ENCODE measurements at regions not wholly inside any gene's neighbourhood (a gene's known extent, or its start where the extent isn't known, plus 50 kb on each side); places are given as distances from the start of the nearest gene placed in this dataset.

DNA sequence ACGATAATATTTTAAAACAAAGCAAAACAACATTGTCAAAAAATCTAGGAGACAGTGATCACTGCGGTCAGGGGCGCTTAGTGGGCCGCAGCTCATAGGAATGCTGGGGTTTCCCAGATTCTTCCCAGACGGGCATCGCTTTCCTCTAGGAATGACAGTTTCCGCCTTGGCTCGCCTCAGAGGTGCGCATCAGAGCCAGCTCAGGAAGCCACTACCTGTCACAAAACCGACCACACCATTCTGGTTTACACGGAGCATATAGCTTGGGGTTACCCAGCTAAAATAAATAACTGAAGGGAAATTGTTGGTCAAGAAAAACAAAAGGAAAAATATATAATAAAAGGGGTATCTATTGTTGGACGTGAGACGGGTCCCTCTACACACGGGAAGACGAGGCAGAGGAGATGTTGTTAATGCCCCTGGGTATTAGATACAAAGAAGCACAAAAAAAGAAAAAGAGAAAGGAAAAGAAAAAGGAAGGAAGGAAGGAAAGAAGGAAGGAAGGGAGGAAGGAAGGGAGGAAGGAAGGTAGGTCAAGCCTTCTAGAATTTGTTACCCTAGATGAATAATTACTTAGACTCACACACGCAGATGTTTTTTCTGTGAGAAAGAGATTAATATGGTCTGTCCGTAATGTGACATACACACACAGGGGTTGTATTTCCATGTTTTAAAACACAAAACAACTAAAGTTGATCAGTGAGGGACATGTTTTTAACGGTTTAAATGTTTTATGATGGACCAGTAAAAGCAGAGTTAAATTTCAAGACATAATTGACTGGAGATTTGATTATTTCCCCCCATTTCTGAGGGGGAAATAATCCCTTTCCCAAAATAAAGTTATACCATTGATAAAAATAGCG is 292.4 kb upstream of the NFE2L3 start:
- TF ChIP-seq Cebpa-rat (IDR thresholded peaks at IDR 0.05): no peak

DNA sequence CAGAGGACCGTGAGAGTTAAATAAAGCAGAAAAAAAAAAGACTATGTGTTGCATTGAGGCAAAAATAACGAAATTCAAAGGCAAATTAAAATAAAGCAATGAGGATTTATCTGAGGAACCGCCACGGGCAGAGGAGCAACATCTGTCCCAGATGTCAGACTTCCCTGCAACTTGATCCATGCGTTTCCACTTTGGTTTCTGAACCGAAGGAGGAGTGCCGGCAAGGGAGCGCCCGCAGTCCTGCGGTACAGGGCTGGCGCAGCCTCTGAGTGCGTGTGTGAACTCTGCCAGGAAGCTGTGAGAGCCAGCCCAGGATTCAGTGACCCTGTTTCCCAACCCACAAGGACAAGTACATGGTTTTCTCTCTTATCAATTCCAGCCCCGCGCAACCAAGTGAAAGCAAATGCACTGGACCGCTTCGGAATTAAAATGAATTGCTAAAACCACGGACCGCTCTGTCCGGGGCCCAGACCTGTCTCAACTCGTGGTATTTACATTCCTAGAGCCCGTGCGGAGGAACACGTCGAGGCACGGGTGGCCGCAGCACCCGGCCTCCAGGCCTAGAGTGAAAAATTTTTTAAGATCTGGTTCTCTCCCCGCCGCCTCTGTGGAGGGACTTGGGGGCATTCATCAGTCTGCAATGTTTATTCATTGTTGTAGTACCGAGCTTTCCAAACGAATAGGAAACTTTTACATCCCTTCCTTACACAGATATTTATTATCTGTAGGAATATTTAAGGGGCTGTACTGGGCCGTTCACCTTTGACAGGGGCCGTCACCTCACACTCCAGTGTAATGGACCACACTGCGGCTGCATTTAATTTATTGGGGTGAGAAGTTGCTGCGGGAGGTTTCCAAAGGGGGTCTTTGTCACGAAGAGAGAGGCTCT is 291.5 kb upstream of the NFE2L3 start:
- H3K27me3 ChIP-seq: peaks cover 98 to 100% (median 100%) of the 10 kb centered on the region in 11 experiments
- no peak for TF ChIP-seq Cebpa-rat (IDR thresholded peaks at IDR 0.05)
- peaks cover 0 to 79% (median 28%) of the 10 kb centered on the region in 11 experiments; a peak in 16 of 22 replicates for H4K20me1 ChIP-seq
- H3K4me3 ChIP-seq: no peak overlapping the region
- peaks cover 41 to 68% (median 51%) of the 10 kb centered on the region in 11 experiments for H3K9me3 ChIP-seq (replicated peaks in 1 of 11)
- no peaks in the 10 kb centered on the region for H3K4me1 ChIP-seq
- H3K27ac ChIP-seq: no peak overlapping the region
- no peak overlapping the region for H3K4me2 ChIP-seq
- no peaks in the 10 kb centered on the region for H3K36me3 ChIP-seq
- H3K9ac ChIP-seq: no peak overlapping the region

More for the DNA sequence above, 292.4 kb upstream of the NFE2L3 start:
- Histone ChIP-seq H3K4me2 (no peak overlapping the region), H3K9me3 (replicated peaks in 1 of 11) (peaks cover 45 to 77% (median 59%) of the 10 kb centered on the region in 11 experiments), H3K4me1 (no peaks in the 10 kb centered on the region), H3K27ac (no peak overlapping the region), H3K27me3 (peaks cover 98 to 100% (median 100%) of the 10 kb centered on the region in 11 experiments), H4K20me1 (peaks cover 0 to 80% (median 28%) of the 10 kb centered on the region in 11 experiments; a peak in 16 of 22 replicates), H3K36me3 (no peaks in the 10 kb centered on the region), H3K9ac (no peak overlapping the region), H3K4me3 (peak overlapping the region in 1 of 10 experiments; percentile 8; a peak in 1 of 20 replicates)

DNA sequence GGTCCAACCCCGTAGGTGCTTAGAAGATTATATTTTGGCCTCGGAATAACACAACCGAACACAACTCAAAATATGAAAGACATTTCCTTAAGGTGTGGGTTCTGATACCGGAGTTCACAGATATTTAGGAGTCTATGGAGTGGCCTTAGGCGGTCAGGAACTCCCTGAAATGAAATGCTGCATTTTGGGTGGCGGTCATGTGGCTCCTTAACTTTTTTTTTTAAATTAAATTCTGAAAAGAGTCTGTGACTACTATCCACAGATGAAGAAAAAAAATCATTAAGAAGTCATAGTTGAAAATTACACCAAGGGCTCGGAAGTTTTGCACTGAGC is 290.9 kb upstream of the NFE2L3 start:
- Histone ChIP-seq H3K4me1 (no peaks in the 10 kb centered on the region), H3K9ac (no peak overlapping the region), H3K36me3 (no peaks in the 10 kb centered on the region), H3K9me3 (replicated peaks in 1 of 11) (peaks cover 38 to 62% (median 47%) of the 10 kb centered on the region in 11 experiments), H3K27me3 (peaks cover 98 to 100% (median 100%) of the 10 kb centered on the region in 11 experiments), H3K4me2 (peak overlapping the region in 1 of 11 experiments; percentile 67; a peak in 1 of 22 replicates), H3K4me3 (no peak overlapping the region), H3K27ac (no peak overlapping the region), H4K20me1 (peaks cover 0 to 79% (median 28%) of the 10 kb centered on the region in 11 experiments; a peak in 16 of 22 replicates)
- TF ChIP-seq Cebpa-rat (IDR thresholded peaks at IDR 0.05): no peak

DNA sequence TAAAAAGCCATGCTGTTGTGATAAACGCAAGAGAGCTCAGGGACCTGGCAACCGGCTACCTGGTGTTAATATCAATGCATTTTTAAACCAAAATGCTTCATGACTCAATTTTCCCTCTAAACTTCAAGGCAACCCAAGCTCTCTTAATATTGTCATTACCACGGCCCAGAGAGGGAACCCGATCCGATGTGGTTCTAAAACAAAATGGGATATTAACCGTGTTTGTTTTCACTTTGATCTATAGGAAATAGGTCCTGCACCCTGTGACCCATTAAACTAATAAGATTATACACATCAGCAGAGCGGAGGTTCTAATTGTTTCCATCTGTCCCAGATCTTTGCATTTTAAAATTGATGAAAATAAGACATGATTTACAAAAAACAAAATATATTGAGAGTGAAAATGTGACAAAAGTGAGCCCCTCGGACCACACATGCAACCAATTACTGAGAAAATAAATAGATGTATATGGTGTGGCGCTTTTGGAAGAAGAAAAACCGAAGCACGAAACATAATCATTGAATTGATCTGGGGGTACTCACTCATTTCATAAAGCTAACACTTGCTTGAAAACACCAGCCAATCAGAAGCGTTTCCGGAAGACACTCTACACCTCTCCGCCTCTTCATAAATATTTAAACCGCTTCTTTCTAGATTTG is 290.3 kb upstream of the NFE2L3 start:
- H3K36me3 ChIP-seq: no peaks in the 10 kb centered on the region
- H3K9me3 ChIP-seq (replicated peaks in 1 of 11): peaks cover 32 to 56% (median 41%) of the 10 kb centered on the region in 11 experiments
- H3K9ac ChIP-seq: no peak overlapping the region
- peak overlapping the region; percentile 18 to 67 (median 35); a peak in 14 of 22 replicates for H3K4me2 ChIP-seq
- H3K4me1 ChIP-seq: no peaks in the 10 kb centered on the region
- H3K27ac ChIP-seq: no peak overlapping the region
- no peak for TF ChIP-seq Cebpa-rat (IDR thresholded peaks at IDR 0.05)
- H4K20me1 ChIP-seq: peaks cover 0 to 79% (median 28%) of the 10 kb centered on the region in 11 experiments; a peak in 16 of 22 replicates
- H3K27me3 ChIP-seq: peaks cover 98 to 100% (median 100%) of the 10 kb centered on the region in 11 experiments
- H3K4me3 ChIP-seq: peak overlapping the region in 7 of 10 experiments; percentile 18 to 43 (median 39); a peak in 10 of 20 replicates

DNA sequence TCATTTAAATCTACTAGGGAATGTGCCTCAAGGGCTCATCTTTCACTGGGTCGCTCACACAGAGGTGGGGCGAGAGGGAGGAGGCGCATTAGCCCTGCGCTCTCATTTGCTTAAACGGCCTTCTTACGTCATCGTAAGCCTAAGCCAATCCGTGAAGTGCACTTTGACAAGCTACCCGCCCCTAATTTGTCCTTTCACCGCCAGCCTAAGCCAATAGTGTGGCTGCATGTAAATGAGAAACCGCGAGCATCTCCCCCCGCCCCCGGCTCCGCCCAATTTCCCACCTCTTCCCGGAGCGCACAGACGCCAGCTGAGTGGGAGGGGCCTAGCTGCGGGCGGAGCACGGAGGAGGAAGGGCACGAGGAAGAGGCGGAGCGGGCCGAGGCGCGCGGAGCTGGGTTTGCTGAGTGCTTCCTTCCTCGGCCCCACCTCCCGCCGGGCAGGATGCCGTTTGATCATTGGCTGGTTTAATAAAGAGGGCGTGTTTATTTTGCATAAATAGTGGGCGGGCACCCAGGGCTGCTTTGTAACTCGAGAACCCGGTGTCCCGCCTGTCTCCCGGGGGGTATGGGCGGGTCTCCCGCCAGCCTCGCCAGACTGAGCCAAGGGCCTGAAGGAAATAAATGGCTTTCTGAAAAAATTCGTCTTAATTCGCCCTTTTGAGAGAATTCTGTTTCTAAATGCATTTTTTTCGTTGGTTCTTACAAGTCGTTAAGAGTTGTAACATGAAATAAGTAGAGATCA is 289.6 kb upstream of the NFE2L3 start:
- no peak for TF ChIP-seq Cebpa-rat (IDR thresholded peaks at IDR 0.05)
- Histone ChIP-seq H3K9me3 (replicated peaks in 1 of 11) (peaks cover 25 to 49% (median 34%) of the 10 kb centered on the region in 11 experiments), H3K4me3 (peak overlapping the region in 7 of 10 experiments; percentile 18 to 43 (median 39); a peak in 11 of 20 replicates), H3K27me3 (peaks cover 98 to 100% (median 100%) of the 10 kb centered on the region in 11 experiments), H3K9ac (no peak overlapping the region), H3K4me1 (no peaks in the 10 kb centered on the region), H3K4me2 (peak overlapping the region; percentile 18 to 67 (median 35); a peak in 14 of 22 replicates), H4K20me1 (peaks cover 0 to 81% (median 28%) of the 10 kb centered on the region in 11 experiments; a peak in 16 of 22 replicates), H3K27ac (no peak overlapping the region), H3K36me3 (no peaks in the 10 kb centered on the region)

DNA sequence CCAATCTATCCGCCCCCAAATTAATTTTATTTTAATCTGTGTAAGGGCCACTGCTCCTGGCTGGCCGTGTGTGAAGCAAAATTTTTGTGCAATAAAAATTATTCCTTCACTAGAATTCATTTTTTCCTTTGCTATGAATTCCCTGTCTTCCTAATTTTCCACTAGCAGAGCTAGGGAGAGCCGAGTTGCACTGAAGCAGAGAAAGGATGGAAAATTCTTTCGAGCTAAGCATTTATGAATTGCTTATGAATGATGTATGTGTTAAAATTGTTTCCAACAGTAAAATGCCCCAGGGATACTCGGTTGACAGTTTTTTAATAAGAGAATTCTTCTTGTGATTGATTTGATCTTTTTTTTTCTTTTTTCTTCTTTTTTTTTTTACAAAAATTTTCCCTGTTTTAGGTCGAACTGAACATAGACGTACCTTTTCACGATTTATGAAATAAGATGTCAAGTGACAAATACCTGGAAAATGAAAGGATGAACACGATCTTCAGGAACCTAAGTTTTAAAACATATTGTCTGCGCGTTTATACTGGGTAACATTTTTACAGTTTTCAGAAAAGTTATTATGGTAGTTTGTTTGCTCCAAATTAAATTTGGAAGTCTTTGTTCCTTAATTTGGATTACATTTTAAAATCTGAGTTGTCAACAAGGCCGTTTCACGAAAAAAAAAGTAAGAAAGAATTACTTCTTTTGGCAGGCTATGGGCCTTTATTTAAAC is 288.8 kb upstream of the NFE2L3 start:
- Histone ChIP-seq H3K4me1 (no peaks in the 10 kb centered on the region), H3K27ac (no peak overlapping the region), H4K20me1 (peaks cover 0 to 76% (median 28%) of the 10 kb centered on the region in 11 experiments; a peak in 16 of 22 replicates), H3K36me3 (no peaks in the 10 kb centered on the region), H3K4me3 (peak overlapping the region in 4 of 10 experiments; percentile 4 to 41 (median 22); a peak in 2 of 20 replicates), H3K27me3 (peaks cover 98 to 100% (median 100%) of the 10 kb centered on the region in 11 experiments), H3K9ac (no peak overlapping the region), H3K4me2 (peak overlapping the region in 3 of 11 experiments; percentile 13 to 54 (median 43); a peak in 5 of 22 replicates), H3K9me3 (replicated peaks in 1 of 11) (peaks cover 17 to 41% (median 27%) of the 10 kb centered on the region in 11 experiments)
- TF ChIP-seq Cebpa-rat (IDR thresholded peaks at IDR 0.05): no peak

DNA sequence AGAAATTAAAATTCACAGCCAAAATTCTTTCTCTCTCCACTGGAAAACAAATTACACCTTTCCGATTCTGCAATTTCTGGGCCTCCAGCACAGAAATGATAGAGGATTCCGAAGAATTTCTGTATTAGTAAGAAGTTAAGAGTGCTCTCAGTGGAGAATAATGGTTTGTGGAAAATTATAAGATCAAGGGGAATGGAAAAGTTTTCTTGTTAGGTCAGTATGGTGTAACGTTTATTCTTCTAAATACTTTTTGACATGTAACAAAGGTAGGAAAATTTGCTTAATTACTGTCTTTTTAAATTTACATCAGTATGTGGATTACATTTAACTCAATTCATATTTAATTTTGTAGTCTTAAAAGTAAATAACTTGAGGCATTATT is 288.3 kb upstream of the NFE2L3 start:
- Histone ChIP-seq H3K4me3 (no peak overlapping the region), H3K4me2 (no peak overlapping the region), H3K27ac (no peak overlapping the region), H4K20me1 (peaks cover 0 to 74% (median 28%) of the 10 kb centered on the region in 11 experiments; a peak in 16 of 22 replicates), H3K9ac (no peak overlapping the region), H3K4me1 (no peaks in the 10 kb centered on the region), H3K36me3 (no peaks in the 10 kb centered on the region), H3K27me3 (peaks cover 98 to 100% (median 100%) of the 10 kb centered on the region in 11 experiments), H3K9me3 (replicated peaks in 1 of 11) (peaks cover 12 to 36% (median 21%) of the 10 kb centered on the region in 11 experiments)
- no peak for TF ChIP-seq Cebpa-rat (IDR thresholded peaks at IDR 0.05)

Data from BLaER1 treated with 17β-estradiol and CSF1 and Interleukin-3, amounts not matched to agents 10 nM and 100 nM (cell line).